Loucy (cell line): ENCODE measurements at regions not wholly inside any gene's neighbourhood (a gene's known extent, or its start where the extent isn't known, plus 50 kb on each side); places are given as distances from the start of the nearest gene placed in this dataset.

Source experiments
- CTCF ChIP-seq: fragments of 200-600 bp; sonication (generic); conservative IDR thresholded peaks from 2 replicates; pipeline ENCODE4 v1.5.1; 2014; ENCODE audit warnings: mild to moderate bottlenecking, antibody characterized with exemption, low read length
- EZH2phosphoT487 ChIP-seq: fragments of 200-600 bp; IDR thresholded peaks from 2 replicates; pipeline ENCODE4 v1.6.1; 2018; ENCODE audit warnings: antibody characterized with exemption, mild to moderate bottlenecking, moderate library complexity, borderline replicate concordance

- TF ChIP-seq CTCF = no peak
- no peak for TF ChIP-seq EZH2phosphoT487
These were observed 124.8 kb upstream of the KLF12 start for GRCh38 chr13:74258961-74259360.
